ENCODE measurements at regions not wholly inside any gene's neighbourhood (a gene's known extent, or its start where the extent isn't known, plus 50 kb on each side); places are given as distances from the start of the nearest gene placed in this dataset.

GRCh38 chr2:120678251-120678650 is 57.4 kb upstream of the GLI2 start:
- H3K27ac ChIP-seq, result no peak overlapping the region
- no peak for TF ChIP-seq CTCF (IDR thresholded peaks at IDR 0.05)
- no peaks in the 10 kb centered on the region for H3K36me3 ChIP-seq
- DNase-seq, result no peak
- no peaks in the 10 kb centered on the region for H3K9me3 ChIP-seq
- H3K4me3 ChIP-seq, result no peak overlapping the region
- intact Hi-C loops (cut with DNase I; ENCODE audit: low total_unique reads), result loop anchor here (5.0 to 10.0 kb wide), 3 partner anchors 123 to 243 kb away; no protein-coding TSS in a partner anchor
- peaks cover 0 to 62% of the 10 kb centered on the region in 2 donors for H3K27me3 ChIP-seq
- H3K4me1 ChIP-seq, result peaks cover 0 to 13% (median 5%) of the 10 kb centered on the region in 4 donors

DNA sequence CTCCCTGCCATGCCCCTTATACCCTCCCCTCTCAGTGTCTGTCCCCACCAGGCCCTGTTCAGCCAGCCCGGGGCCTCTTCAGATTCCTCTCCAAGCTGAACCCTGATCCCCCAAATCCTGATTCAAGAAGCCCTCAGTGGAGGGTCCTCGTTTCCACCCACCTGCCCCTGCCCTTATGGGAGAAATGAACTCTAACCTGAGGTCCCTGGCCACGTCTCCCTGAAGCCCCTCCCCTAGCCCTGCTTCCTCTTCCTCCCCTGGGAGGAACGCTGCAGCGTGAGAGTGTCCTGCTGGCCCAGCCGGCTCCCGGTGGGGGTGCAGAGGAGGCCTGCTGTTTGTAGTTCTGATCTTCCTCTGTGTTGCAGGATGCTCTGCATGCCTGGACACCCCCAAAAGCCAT is 56.7 kb upstream of the GLI2 start:
- H3K27ac ChIP-seq, result no peak overlapping the region

DNA sequence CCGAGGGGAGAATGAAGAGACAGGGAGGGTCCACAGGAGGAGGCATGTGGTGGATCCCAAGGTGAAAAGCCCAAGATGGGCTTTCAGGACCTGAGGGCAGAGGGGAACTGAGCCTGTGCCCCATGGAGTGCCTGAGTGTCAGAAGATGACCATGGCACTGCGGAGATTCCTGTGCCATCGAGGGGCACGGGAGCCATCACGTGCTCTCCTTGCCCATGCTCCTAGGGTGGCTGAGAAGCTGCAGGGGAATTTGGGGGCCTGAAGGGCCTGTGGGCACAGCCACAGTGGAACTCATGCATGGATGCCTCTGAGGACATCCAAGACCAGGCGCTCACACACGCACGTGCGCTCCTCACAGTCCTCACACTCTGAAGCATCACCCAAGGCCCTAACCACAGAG is 56.1 kb upstream of the GLI2 start:
- Histone ChIP-seq H3K36me3 (no peaks in the 10 kb centered on the region), H3K4me1 (peaks cover 0 to 13% (median 5%) of the 10 kb centered on the region in 4 donors), H3K27ac (no peak overlapping the region), H3K9me3 (no peaks in the 10 kb centered on the region), H3K27me3 (peaks cover 0 to 62% of the 10 kb centered on the region in 2 donors), H3K4me3 (no peak overlapping the region)
- no peak for DNase-seq
- intact Hi-C loops (cut with DNase I; ENCODE audit: low total_unique reads), result loop anchor here (5.0 to 10.0 kb wide), 3 partner anchors 125 to 245 kb away; no protein-coding TSS in a partner anchor
- TF ChIP-seq CTCF (IDR thresholded peaks at IDR 0.05), result no peak

More for the DNA sequence above, 56.7 kb upstream of the GLI2 start:
- Histone ChIP-seq H3K36me3 (no peaks in the 10 kb centered on the region), H3K27me3 (peaks cover 0 to 67% of the 10 kb centered on the region in 2 donors), H3K4me1 (peaks cover 0 to 13% (median 5%) of the 10 kb centered on the region in 4 donors), H3K9me3 (no peaks in the 10 kb centered on the region), H3K4me3 (no peak overlapping the region)
- no peak for TF ChIP-seq CTCF (IDR thresholded peaks at IDR 0.05)
- intact Hi-C loops (cut with DNase I; ENCODE audit: low total_unique reads), result loop anchor here (5.0 to 10.0 kb wide), 3 partner anchors 124 to 244 kb away; no protein-coding TSS in a partner anchor
- DNase-seq, result peak in 1 of 2 donors; percentile 61

GRCh38 chr2:120680136-120680761 is 55.4 kb upstream of the GLI2 start:
- peak; percentile 80 to 84 for DNase-seq
- TF ChIP-seq CTCF (IDR thresholded peaks at IDR 0.05), result peak; percentile 45 to 88
- Histone ChIP-seq H3K9me3 (no peaks in the 10 kb centered on the region), H3K27ac (no peak overlapping the region), H3K27me3 (peaks cover 0 to 59% of the 10 kb centered on the region in 2 donors), H3K4me3 (no peak overlapping the region), H3K4me1 (peaks cover 0 to 13% (median 5%) of the 10 kb centered on the region in 4 donors), H3K36me3 (no peaks in the 10 kb centered on the region)
- intact Hi-C loops (cut with DNase I; ENCODE audit: low total_unique reads), result loop anchor here (1.0 kb wide), 1 partner anchor 338 kb away; no protein-coding TSS in a partner anchor

- TF ChIP-seq CTCF (IDR thresholded peaks at IDR 0.05), result no peak
- peak in 1 of 2 donors; percentile 57 for DNase-seq
- intact Hi-C loops (cut with DNase I; ENCODE audit: low total_unique reads), result no loop called here
- H3K4me3 ChIP-seq, result no peak overlapping the region
- peaks cover 0 to 13% (median 5%) of the 10 kb centered on the region in 4 donors for H3K4me1 ChIP-seq
- no peaks in the 10 kb centered on the region for H3K9me3 ChIP-seq
- peaks cover 0 to 56% of the 10 kb centered on the region in 2 donors for H3K27me3 ChIP-seq
- H3K36me3 ChIP-seq, result no peaks in the 10 kb centered on the region
- H3K27ac ChIP-seq, result no peak overlapping the region
These were observed 54.5 kb upstream of the GLI2 start for GRCh38 chr2:120681181-120681580.

Measured in tibial artery (tissue), 4 donors.